GM23338 (cell line): ENCODE measurements at regions not wholly inside any gene's neighbourhood (a gene's known extent, or its start where the extent isn't known, plus 50 kb on each side); places are given as distances from the start of the nearest gene placed in this dataset.

Source experiments
- ATAC-seq: fragments of 200-7000 bp; cut with Tn5 transposase; 3 replicates; pipeline ENCODE4 v1.9.1; 2020
- DNase-seq: peaks from one replicate; pipeline ENCODE4 v3.0.0-alpha.2; 2015; ENCODE audit warnings: low spot score
- H2AFZ ChIP-seq: fragments of 200-600 bp; sonication (generic); 2 replicates; pipeline ENCODE4 v1.8.0; 2016; ENCODE audit warnings: antibody characterized with exemption, mild to moderate bottlenecking, moderate library complexity
- H3F3A ChIP-seq: fragments of 200-600 bp; sonication (generic); replicated peaks from 2 replicates; pipeline ENCODE4 v1.8.0; 2017; ENCODE audit warnings: antibody characterized with exemption, mixed run types, low read depth
- H3K27ac ChIP-seq: fragments of 200-600 bp; sonication (generic); 2 replicates; pipeline ENCODE4 v1.6.1; 2016; ENCODE audit warnings: low read depth
- H3K27me3 ChIP-seq: fragments of 200-600 bp; sonication (generic); 2 replicates; pipeline ENCODE4 v1.8.0; 2016; ENCODE audit warnings: mild to moderate bottlenecking, mixed run types, moderate library complexity; ENCODE audit not compliant: insufficient read depth
- H3K36me3 ChIP-seq: fragments of 200-600 bp; sonication (generic); 2 replicates; pipeline ENCODE4 v1.8.0; 2016; ENCODE audit warnings: mild to moderate bottlenecking; ENCODE audit not compliant: insufficient read depth
- H3K4me1 ChIP-seq: fragments of 200-600 bp; sonication (generic); 2 replicates; pipeline ENCODE4 v1.8.0; 2016; ENCODE audit warnings: mild to moderate bottlenecking, moderate library complexity; ENCODE audit not compliant: insufficient read depth
- H3K4me2 ChIP-seq: fragments of 200-600 bp; sonication (generic); 2 replicates; pipeline ENCODE4 v1.7.1; 2017; ENCODE audit warnings: mixed run types
- H3K4me3 ChIP-seq: fragments of 200-600 bp; sonication (generic); 2 replicates; pipeline ENCODE4 v1.6.1; 2016; ENCODE audit warnings: mixed run types
- H3K79me2 ChIP-seq: fragments of 200-600 bp; sonication (generic); replicated peaks from 2 replicates; pipeline ENCODE4 v1.8.0; 2017; ENCODE audit warnings: mild to moderate bottlenecking; ENCODE audit not compliant: insufficient read depth
- H3K9me2 ChIP-seq: fragments of 200-600 bp; sonication (generic); 2 replicates; pipeline ENCODE4 v1.8.0; 2017; ENCODE audit not compliant: insufficient read depth
- H4K20me1 ChIP-seq: fragments of 200-600 bp; sonication (generic); replicated peaks from 2 replicates; pipeline ENCODE4 v1.8.0; 2017; ENCODE audit warnings: mild to moderate bottlenecking; ENCODE audit not compliant: insufficient read depth
- H3K27ac Mint-ChIP-seq: 2 replicates; pipeline ENCODE4 v1.8.0; 2020; ENCODE audit warnings: inconsistent platforms, mild to moderate bottlenecking, moderate library complexity, mixed read lengths
- H3K27me3 Mint-ChIP-seq: 3 replicates; pipeline ENCODE4 v1.8.0; 2022; ENCODE audit warnings: low read depth, mild to moderate bottlenecking, moderate library complexity, mixed read lengths, inconsistent platforms; ENCODE audit not compliant: insufficient read depth, poor library complexity
- H3K36me3 Mint-ChIP-seq: 3 replicates; pipeline ENCODE4 v1.8.0; 2021; ENCODE audit warnings: low read depth, mild to moderate bottlenecking, inconsistent platforms, moderate library complexity, mixed read lengths
- H3K4me1 Mint-ChIP-seq: 3 replicates; pipeline ENCODE4 v1.8.0; 2020; ENCODE audit warnings: mild to moderate bottlenecking, inconsistent platforms, mixed read lengths
- H3K4me3 Mint-ChIP-seq: 3 replicates; pipeline ENCODE4 v1.8.0; 2021; ENCODE audit warnings: moderate library complexity, mild to moderate bottlenecking, inconsistent platforms, mixed read lengths
- H3K9me3 Mint-ChIP-seq: 3 replicates; pipeline ENCODE4 v1.8.0; 2020; ENCODE audit warnings: moderate library complexity, mild to moderate bottlenecking, inconsistent platforms, mixed read lengths
- CREB1 ChIP-seq: fragments of 250-450 bp; sonication (Bioruptor Pico); IDR thresholded peaks from 2 replicates; pipeline ENCODE4 v1.5.0; 2020; ENCODE audit warnings: low read depth, mild to moderate bottlenecking, moderate library complexity
- CTCF ChIP-seq, 2 experiments: fragments of 200-600 bp in 1 of 2; sonication (generic) in 1 of 2; conservative IDR thresholded peaks; 2 replicates each; pipeline versions ENCODE4 v1.5.1 to v1.6.1; 2016 to 2017; ENCODE audit warnings: antibody characterized with exemption in 2 of 2, low read depth in 2 of 2, mild to moderate bottlenecking in 2 of 2, moderate library complexity in 1 of 2
- EZH2 ChIP-seq: fragments of 200-600 bp; sonication (generic); IDR thresholded peaks from one replicate; pipeline ENCODE4 v1.8.0; 2017; ENCODE audit warnings: antibody characterized with exemption, mild to moderate bottlenecking, low read depth; ENCODE audit not compliant: unreplicated experiment
- EZH2phosphoT487 ChIP-seq: fragments of 200-600 bp; sonication (generic); IDR thresholded peaks from one replicate; pipeline ENCODE4 v1.8.1; 2018; ENCODE audit warnings: antibody characterized with exemption; ENCODE audit not compliant: unreplicated experiment
- JUNB ChIP-seq: IDR thresholded peaks from one replicate; pipeline ENCODE4 v1.6.1; 2016; ENCODE audit warnings: antibody characterized with exemption; ENCODE audit not compliant: unreplicated experiment
- NANOG ChIP-seq: IDR thresholded peaks from 2 replicates; pipeline ENCODE4 v1.6.1; 2016; ENCODE audit warnings: antibody characterized with exemption, borderline replicate concordance
- POLR2AphosphoS5 ChIP-seq: IDR thresholded peaks from 2 replicates; pipeline ENCODE4 v1.6.1; 2016; ENCODE audit warnings: antibody characterized with exemption, low read depth
- STAT1 ChIP-seq: IDR thresholded peaks from one replicate; pipeline ENCODE4 v1.6.1; 2016; ENCODE audit warnings: antibody characterized with exemption; ENCODE audit not compliant: unreplicated experiment
- ZNF114 ChIP-seq: fragments of 250-450 bp; sonication (Bioruptor Pico); IDR thresholded peaks from 2 replicates; pipeline ENCODE4 v1.5.0; 2020; ENCODE audit warnings: mild to moderate bottlenecking, moderate library complexity
- ZNF331 ChIP-seq: fragments of 250-450 bp; sonication (Bioruptor Pico); IDR thresholded peaks from 2 replicates; pipeline ENCODE4 v1.5.0; 2020; ENCODE audit warnings: low read depth, mild to moderate bottlenecking, moderate library complexity
- TF ChIP-seq, protein P1 (sequence below): IDR thresholded peaks from 2 replicates; pipeline ENCODE4 v1.6.1; 2016; ENCODE audit warnings: antibody characterized with exemption
- TF ChIP-seq, protein P2 (sequence below): IDR thresholded peaks from one replicate; pipeline ENCODE4 v1.6.1; 2018; ENCODE audit warnings: antibody characterized with exemption; ENCODE audit not compliant: unreplicated experiment
- TF ChIP-seq, protein P3 (sequence below): fragments of 250-450 bp; sonication (Bioruptor Pico); IDR thresholded peaks from 2 replicates; pipeline ENCODE4 v1.5.0; 2020; ENCODE audit warnings: mild to moderate bottlenecking, moderate library complexity

DNA sequence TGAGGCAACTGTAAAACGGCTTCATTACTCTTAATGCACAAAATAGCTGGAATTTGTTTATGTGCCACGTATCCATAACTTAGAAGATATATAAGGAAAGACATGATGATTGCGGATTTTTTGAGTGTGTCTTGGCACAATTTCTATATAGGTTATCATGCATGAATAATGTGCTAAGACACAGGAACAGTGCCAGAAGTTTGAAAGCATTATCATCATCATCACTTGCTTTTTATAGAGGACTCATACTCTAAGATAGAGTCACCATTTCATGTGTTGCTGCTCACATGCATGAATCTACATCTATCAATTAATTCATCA lies 113.4 kb downstream of the ELOVL4 start:
- Mint-ChIP-seq H3K4me3 (no peak overlapping the region), H3K9me3 (no peaks in the 10 kb centered on the region), H3K36me3 (no peaks in the 10 kb centered on the region), H3K27ac (no peak overlapping the region), H3K4me1 (no peaks in the 10 kb centered on the region), H3K27me3 (no peaks in the 10 kb centered on the region)
- Histone ChIP-seq H3K4me2 (no peak overlapping the region), H4K20me1 (no peaks in the 10 kb centered on the region), H3K27me3 (no peaks in the 10 kb centered on the region), H3K36me3 (no peaks in the 10 kb centered on the region), H2AFZ (no peak overlapping the region), H3K9me2 (peaks cover 5% of the 10 kb centered on the region; the same call in 1 of the 2 replicates), H3K4me1 (no peaks in the 10 kb centered on the region), H3F3A (no peaks in the 10 kb centered on the region), H3K4me3 (no peak overlapping the region), H3K79me2 (no peaks in the 10 kb centered on the region), H3K27ac (no peak overlapping the region)
- no peak for TF ChIP-seq EZH2phosphoT487
- TF ChIP-seq ZNF114 (CRISPR knock-in tag), result no peak
- TF ChIP-seq CREB1 (CRISPR knock-in tag), result no peak
- TF ChIP-seq EZH2, result no peak
- TF ChIP-seq POLR2AphosphoS5, result no peak
- TF ChIP-seq CTCF (conservative IDR thresholded peaks at IDR 0.05; ENCODE audit: low read depth in 2 of 2), result no peak
- TF ChIP-seq, protein P1, sequence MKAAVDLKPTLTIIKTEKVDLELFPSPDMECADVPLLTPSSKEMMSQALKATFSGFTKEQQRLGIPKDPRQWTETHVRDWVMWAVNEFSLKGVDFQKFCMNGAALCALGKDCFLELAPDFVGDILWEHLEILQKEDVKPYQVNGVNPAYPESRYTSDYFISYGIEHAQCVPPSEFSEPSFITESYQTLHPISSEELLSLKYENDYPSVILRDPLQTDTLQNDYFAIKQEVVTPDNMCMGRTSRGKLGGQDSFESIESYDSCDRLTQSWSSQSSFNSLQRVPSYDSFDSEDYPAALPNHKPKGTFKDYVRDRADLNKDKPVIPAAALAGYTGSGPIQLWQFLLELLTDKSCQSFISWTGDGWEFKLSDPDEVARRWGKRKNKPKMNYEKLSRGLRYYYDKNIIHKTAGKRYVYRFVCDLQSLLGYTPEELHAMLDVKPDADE, result no peak
- TF ChIP-seq NANOG, result no peak
- TF ChIP-seq ZNF331 (CRISPR knock-in tag), result no peak
- TF ChIP-seq JUNB, result no peak
- TF ChIP-seq, protein P2, sequence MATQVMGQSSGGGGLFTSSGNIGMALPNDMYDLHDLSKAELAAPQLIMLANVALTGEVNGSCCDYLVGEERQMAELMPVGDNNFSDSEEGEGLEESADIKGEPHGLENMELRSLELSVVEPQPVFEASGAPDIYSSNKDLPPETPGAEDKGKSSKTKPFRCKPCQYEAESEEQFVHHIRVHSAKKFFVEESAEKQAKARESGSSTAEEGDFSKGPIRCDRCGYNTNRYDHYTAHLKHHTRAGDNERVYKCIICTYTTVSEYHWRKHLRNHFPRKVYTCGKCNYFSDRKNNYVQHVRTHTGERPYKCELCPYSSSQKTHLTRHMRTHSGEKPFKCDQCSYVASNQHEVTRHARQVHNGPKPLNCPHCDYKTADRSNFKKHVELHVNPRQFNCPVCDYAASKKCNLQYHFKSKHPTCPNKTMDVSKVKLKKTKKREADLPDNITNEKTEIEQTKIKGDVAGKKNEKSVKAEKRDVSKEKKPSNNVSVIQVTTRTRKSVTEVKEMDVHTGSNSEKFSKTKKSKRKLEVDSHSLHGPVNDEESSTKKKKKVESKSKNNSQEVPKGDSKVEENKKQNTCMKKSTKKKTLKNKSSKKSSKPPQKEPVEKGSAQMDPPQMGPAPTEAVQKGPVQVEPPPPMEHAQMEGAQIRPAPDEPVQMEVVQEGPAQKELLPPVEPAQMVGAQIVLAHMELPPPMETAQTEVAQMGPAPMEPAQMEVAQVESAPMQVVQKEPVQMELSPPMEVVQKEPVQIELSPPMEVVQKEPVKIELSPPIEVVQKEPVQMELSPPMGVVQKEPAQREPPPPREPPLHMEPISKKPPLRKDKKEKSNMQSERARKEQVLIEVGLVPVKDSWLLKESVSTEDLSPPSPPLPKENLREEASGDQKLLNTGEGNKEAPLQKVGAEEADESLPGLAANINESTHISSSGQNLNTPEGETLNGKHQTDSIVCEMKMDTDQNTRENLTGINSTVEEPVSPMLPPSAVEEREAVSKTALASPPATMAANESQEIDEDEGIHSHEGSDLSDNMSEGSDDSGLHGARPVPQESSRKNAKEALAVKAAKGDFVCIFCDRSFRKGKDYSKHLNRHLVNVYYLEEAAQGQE, result no peak
- TF ChIP-seq STAT1, result no peak
- TF ChIP-seq, protein P3, sequence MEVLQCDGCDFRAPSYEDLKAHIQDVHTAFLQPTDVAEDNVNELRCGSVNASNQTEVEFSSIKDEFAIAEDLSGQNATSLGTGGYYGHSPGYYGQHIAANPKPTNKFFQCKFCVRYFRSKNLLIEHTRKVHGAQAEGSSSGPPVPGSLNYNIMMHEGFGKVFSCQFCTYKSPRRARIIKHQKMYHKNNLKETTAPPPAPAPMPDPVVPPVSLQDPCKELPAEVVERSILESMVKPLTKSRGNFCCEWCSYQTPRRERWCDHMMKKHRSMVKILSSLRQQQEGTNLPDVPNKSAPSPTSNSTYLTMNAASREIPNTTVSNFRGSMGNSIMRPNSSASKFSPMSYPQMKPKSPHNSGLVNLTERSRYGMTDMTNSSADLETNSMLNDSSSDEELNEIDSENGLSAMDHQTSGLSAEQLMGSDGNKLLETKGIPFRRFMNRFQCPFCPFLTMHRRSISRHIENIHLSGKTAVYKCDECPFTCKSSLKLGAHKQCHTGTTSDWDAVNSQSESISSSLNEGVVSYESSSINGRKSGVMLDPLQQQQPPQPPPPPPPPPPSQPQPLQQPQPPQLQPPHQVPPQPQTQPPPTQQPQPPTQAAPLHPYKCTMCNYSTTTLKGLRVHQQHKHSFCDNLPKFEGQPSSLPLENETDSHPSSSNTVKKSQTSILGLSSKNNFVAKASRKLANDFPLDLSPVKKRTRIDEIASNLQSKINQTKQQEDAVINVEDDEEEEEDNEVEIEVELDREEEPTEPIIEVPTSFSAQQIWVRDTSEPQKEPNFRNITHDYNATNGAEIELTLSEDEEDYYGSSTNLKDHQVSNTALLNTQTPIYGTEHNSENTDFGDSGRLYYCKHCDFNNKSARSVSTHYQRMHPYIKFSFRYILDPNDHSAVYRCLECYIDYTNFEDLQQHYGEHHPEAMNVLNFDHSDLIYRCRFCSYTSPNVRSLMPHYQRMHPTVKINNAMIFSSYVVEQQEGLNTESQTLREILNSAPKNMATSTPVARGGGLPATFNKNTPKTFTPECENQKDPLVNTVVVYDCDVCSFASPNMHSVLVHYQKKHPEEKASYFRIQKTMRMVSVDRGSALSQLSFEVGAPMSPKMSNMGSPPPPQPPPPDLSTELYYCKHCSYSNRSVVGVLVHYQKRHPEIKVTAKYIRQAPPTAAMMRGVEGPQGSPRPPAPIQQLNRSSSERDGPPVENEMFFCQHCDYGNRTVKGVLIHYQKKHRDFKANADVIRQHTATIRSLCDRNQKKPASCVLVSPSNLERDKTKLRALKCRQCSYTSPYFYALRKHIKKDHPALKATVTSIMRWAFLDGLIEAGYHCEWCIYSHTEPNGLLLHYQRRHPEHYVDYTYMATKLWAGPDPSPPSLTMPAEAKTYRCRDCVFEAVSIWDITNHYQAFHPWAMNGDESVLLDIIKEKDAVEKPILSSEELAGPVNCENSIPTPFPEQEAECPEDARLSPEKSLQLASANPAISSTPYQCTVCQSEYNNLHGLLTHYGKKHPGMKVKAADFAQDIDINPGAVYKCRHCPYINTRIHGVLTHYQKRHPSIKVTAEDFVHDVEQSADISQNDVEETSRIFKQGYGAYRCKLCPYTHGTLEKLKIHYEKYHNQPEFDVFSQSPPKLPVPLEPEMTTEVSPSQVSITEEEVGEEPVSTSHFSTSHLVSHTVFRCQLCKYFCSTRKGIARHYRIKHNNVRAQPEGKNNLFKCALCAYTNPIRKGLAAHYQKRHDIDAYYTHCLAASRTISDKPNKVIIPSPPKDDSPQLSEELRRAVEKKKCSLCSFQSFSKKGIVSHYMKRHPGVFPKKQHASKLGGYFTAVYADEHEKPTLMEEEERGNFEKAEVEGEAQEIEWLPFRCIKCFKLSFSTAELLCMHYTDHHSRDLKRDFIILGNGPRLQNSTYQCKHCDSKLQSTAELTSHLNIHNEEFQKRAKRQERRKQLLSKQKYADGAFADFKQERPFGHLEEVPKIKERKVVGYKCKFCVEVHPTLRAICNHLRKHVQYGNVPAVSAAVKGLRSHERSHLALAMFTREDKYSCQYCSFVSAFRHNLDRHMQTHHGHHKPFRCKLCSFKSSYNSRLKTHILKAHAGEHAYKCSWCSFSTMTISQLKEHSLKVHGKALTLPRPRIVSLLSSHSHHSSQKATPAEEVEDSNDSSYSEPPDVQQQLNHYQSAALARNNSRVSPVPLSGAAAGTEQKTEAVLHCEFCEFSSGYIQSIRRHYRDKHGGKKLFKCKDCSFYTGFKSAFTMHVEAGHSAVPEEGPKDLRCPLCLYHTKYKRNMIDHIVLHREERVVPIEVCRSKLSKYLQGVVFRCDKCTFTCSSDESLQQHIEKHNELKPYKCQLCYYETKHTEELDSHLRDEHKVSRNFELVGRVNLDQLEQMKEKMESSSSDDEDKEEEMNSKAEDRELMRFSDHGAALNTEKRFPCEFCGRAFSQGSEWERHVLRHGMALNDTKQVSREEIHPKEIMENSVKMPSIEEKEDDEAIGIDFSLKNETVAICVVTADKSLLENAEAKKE, result no peak
- no peak for ATAC-seq
- DNase-seq, result no peak
